HL-60 (cell line): ENCODE measurements at regions not wholly inside any gene's neighbourhood (a gene's known extent, or its start where the extent isn't known, plus 50 kb on each side); places are given as distances from the start of the nearest gene placed in this dataset.
A peak's percentile ranks its signal among the peaks of the same experiment; 100 is the strongest.

Experiments
- CTCF ChIP-seq: IDR thresholded peaks from one replicate; pipeline ENCODE4 v1.5.1; 2011; ENCODE audit warnings: low read length, control low read depth, inconsistent platforms; ENCODE audit not compliant: insufficient read depth
- GABPA ChIP-seq: IDR thresholded peaks from 2 replicates; pipeline ENCODE4 v1.6.1; 2012; ENCODE audit warnings: low read depth
- POLR2AphosphoS5 ChIP-seq: IDR thresholded peaks from 2 replicates; pipeline ENCODE4 v1.6.1; 2012; ENCODE audit warnings: low read depth
- SPI1 ChIP-seq: IDR thresholded peaks from 2 replicates; pipeline ENCODE4 v1.6.1; 2012; ENCODE audit warnings: low read depth, mild to moderate bottlenecking, borderline replicate concordance
- TF ChIP-seq, protein P1 (sequence below): IDR thresholded peaks from 2 replicates; pipeline ENCODE4 v1.6.1; 2012; ENCODE audit warnings: low read depth; ENCODE audit not compliant: insufficient replicate concordance

DNA sequence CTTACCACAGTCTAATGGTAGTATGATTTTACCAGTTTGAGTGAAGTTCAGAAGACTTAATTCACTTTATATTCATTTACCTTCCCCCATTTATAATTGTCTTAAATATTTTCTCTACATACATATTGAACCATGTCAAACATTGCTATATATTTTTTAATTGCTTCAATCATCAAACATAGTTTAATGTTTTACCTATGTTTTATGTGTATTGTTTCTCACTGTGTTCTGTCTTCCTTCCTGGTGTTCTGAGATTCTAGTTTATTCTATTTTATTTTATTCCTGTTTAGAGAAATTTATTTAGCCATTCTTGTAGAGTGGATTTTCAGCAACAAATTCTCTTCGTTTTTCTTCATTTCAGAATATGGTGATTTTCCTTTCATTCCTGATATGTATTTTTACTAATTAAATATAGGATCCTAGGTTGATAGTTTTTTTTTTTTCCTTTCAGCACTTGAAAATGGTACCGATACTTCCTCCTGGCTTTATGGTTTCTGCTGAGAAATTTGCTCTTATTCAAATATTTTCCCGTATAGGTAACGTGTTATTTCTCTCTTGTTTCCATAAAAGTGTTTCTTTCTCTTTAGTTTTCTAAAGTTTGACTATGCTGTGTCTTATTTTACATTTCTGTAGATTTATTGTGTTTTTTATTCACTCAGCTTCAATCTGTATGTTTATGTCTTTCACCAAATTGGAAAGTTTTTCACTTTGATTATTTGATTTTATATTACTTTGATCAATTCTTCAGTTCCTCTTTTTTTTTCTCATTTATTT, 201.8 kb upstream of the AGR3 start:
- TF ChIP-seq CTCF (no peak), POLR2AphosphoS5 (no peak), SPI1 (peak; percentile 50; the same call in 1 of the 2 replicates), GABPA (no peak)
- TF ChIP-seq, protein P1, sequence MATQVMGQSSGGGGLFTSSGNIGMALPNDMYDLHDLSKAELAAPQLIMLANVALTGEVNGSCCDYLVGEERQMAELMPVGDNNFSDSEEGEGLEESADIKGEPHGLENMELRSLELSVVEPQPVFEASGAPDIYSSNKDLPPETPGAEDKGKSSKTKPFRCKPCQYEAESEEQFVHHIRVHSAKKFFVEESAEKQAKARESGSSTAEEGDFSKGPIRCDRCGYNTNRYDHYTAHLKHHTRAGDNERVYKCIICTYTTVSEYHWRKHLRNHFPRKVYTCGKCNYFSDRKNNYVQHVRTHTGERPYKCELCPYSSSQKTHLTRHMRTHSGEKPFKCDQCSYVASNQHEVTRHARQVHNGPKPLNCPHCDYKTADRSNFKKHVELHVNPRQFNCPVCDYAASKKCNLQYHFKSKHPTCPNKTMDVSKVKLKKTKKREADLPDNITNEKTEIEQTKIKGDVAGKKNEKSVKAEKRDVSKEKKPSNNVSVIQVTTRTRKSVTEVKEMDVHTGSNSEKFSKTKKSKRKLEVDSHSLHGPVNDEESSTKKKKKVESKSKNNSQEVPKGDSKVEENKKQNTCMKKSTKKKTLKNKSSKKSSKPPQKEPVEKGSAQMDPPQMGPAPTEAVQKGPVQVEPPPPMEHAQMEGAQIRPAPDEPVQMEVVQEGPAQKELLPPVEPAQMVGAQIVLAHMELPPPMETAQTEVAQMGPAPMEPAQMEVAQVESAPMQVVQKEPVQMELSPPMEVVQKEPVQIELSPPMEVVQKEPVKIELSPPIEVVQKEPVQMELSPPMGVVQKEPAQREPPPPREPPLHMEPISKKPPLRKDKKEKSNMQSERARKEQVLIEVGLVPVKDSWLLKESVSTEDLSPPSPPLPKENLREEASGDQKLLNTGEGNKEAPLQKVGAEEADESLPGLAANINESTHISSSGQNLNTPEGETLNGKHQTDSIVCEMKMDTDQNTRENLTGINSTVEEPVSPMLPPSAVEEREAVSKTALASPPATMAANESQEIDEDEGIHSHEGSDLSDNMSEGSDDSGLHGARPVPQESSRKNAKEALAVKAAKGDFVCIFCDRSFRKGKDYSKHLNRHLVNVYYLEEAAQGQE, result no peak
